ENCODE measurements at regions not wholly inside any gene's neighbourhood (a gene's known extent, or its start where the extent isn't known, plus 50 kb on each side); places are given as distances from the start of the nearest gene placed in this dataset.

DNA sequence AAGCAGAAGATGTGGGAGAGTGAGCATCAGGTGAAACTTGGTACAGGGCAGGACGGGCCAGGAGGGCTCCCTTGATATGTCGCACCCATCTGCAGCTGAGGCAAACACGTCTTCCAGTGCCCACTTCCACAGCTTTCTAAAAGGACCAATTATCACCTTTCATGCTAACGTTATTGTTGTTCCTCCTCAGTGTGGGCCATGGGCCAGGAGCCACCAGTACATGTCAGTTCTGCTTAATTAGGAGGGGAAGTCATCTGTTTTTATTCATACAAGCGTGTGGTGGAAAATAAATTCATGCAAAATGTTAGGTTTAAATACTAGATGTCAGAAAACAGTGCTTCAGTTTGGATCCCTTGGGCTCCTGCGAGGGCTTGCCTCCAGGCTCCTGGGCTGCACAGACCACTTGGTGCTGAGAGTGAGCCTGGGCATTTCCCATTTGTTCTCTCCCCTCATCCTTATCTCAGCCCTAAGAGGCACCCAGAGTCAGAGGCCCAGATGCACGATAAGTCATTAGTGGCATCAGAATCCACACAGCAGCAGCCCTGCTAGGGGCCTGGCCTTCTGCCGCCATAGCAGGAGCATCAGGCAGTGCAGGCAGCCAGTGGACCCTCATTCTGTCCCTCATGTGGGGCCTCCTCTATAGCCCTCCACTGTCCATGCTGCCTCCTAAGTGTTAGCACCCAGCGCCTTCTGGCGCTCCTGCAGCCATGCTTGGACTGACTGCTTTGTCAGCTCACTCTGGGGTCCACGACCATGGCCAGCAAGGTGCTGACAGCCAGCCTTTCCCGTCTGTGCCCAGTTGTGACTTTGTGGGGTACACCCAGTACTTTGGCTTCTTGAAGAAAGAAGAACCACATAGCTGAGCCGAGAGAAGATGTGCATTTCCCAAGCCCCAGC, 539.8 kb upstream of the RAB6C start:
- H3K9me3 ChIP-seq, result no peaks in the 10 kb centered on the region
- H3K4me2 ChIP-seq, result peak overlapping the region; percentile 23
- H4K20me1 ChIP-seq, result no peaks in the 10 kb centered on the region
- no peak overlapping the region for H3K9ac ChIP-seq
- no peak overlapping the region for H3K4me3 ChIP-seq
- H3K4me1 ChIP-seq, result peaks cover 30% of the 10 kb centered on the region
- no peak for TF ChIP-seq Cebpa-rat (IDR thresholded peaks at IDR 0.05)
- no peaks in the 10 kb centered on the region for H3K27me3 ChIP-seq
- no peaks in the 10 kb centered on the region for H3K36me3 ChIP-seq
- no peak overlapping the region for H3K27ac ChIP-seq

DNA sequence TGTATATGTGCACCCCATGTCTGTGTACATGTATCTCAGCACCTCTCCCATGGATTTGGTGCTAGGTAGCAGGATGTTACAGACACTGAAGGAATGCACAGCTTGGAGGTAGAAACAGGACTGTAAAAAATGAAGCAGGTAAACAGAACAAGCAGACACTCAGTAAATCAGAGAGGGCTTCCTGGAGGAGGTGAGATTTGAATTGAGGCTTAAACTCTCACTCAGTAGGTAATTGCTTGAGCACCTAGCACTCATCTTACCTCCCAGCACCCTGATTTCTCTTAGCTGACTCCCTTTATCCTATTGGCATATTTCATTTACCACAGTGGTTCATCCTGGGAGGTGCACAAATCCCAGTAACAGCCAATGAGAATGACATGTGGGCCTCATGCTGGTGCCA, 537.9 kb upstream of the RAB6C start:
- Histone ChIP-seq H3K27me3 (no peaks in the 10 kb centered on the region), H3K36me3 (no peaks in the 10 kb centered on the region), H3K4me1 (peaks cover 30% of the 10 kb centered on the region), H3K4me3 (no peak overlapping the region), H4K20me1 (no peaks in the 10 kb centered on the region), H3K4me2 (no peak overlapping the region), H3K9ac (no peak overlapping the region), H3K9me3 (no peaks in the 10 kb centered on the region), H3K27ac (no peak overlapping the region)
- no peak for TF ChIP-seq Cebpa-rat (IDR thresholded peaks at IDR 0.05)

DNA sequence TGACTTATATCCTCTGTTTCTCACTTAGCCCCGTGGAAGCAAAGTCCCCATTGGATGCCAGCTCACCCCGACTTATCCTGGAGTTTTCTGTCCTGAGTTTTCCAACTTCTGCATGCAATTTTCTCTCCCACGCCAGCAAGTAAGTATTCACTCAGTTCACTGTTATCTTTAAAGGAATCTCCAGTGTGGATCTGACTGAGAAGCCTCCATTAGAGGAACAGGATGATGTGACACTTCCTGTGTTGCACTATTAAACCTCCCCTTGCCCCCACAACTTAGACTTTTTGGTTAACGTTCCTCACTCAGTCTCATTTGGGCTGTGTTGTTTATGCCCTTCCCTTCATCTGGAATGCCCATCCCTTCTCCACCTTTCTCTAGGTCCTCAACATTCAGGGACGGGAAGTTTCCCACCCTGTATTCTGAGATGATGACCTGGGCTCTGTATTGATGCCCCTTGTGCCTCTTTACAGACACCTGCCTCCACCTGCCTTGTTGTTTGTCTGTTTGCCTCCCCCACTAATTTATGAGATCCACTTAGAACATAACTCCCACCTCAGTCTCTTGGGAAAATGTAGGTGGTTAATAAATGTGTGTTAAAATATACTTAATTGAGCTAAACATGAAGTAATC, 536.1 kb upstream of the RAB6C start:
- no peaks in the 10 kb centered on the region for H3K9me3 ChIP-seq
- no peaks in the 10 kb centered on the region for H4K20me1 ChIP-seq
- no peaks in the 10 kb centered on the region for H3K27me3 ChIP-seq
- no peak overlapping the region for H3K9ac ChIP-seq
- peaks cover 18% of the 10 kb centered on the region for H3K4me1 ChIP-seq
- H3K4me2 ChIP-seq, result no peak overlapping the region
- no peak overlapping the region for H3K4me3 ChIP-seq
- H3K27ac ChIP-seq, result no peak overlapping the region
- no peak for TF ChIP-seq Cebpa-rat (IDR thresholded peaks at IDR 0.05)
- no peaks in the 10 kb centered on the region for H3K36me3 ChIP-seq

GRCh38 chr2:129443865-129444739, 535.4 kb upstream of the RAB6C start:
- Histone ChIP-seq H4K20me1 (no peaks in the 10 kb centered on the region), H3K27me3 (no peaks in the 10 kb centered on the region), H3K4me3 (no peak overlapping the region), H3K9ac (no peak overlapping the region), H3K27ac (no peak overlapping the region), H3K36me3 (no peaks in the 10 kb centered on the region), H3K4me1 (peaks cover 12% of the 10 kb centered on the region), H3K9me3 (no peaks in the 10 kb centered on the region), H3K4me2 (no peak overlapping the region)
- TF ChIP-seq Cebpa-rat (IDR thresholded peaks at IDR 0.05), result no peak

- H3K27ac ChIP-seq, result no peak overlapping the region
- H3K36me3 ChIP-seq, result no peaks in the 10 kb centered on the region
- TF ChIP-seq Cebpa-rat (IDR thresholded peaks at IDR 0.05), result no peak
- H3K9ac ChIP-seq, result no peak overlapping the region
- H3K4me3 ChIP-seq, result no peak overlapping the region
- H3K9me3 ChIP-seq, result no peaks in the 10 kb centered on the region
- no peak overlapping the region for H3K4me2 ChIP-seq
- no peaks in the 10 kb centered on the region for H3K27me3 ChIP-seq
- no peaks in the 10 kb centered on the region for H4K20me1 ChIP-seq
- H3K4me1 ChIP-seq, result peaks cover 5% of the 10 kb centered on the region; the same call in 1 of the 2 replicates
These were observed 534.7 kb upstream of the RAB6C start for GRCh38 chr2:129444751-129445150.

GRCh38 chr2:129456691-129457090, 522.8 kb upstream of the RAB6C start:
- H3K9me3 ChIP-seq, result no peaks in the 10 kb centered on the region
- TF ChIP-seq Cebpa-rat (IDR thresholded peaks at IDR 0.05), result no peak
- no peaks in the 10 kb centered on the region for H3K4me1 ChIP-seq
- H3K36me3 ChIP-seq, result no peaks in the 10 kb centered on the region
- no peak overlapping the region for H3K27ac ChIP-seq
- H3K4me2 ChIP-seq, result no peak overlapping the region
- no peaks in the 10 kb centered on the region for H4K20me1 ChIP-seq
- no peak overlapping the region for H3K4me3 ChIP-seq
- H3K27me3 ChIP-seq, result no peaks in the 10 kb centered on the region
- no peak overlapping the region for H3K9ac ChIP-seq

DNA sequence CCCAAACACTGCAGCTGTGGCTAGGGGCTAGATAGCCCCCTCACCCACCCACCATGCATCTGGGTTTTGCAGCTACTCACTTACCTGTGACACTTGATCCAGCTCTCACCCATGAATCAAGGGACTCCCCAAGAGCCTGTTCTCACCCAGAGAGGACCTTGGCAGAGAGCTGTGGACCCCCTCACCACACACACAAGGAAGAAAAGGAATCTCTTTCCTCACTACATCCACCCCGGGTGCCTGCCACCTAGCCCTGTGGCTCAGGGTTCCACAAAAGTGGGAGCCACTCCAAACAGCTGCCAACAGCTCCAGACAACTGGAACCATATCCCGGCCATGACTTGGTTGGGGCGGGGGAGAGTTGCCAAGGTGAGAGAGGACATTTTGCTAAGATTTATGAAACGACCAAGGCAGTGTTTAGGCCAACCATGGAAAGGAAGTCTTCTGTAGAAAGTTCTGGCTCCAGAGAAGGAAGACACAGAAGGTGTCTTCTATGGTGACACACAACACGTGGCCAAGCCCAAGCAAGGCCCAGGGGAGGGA, 522.1 kb upstream of the RAB6C start:
- Histone ChIP-seq H3K4me1 (no peaks in the 10 kb centered on the region), H3K27ac (no peak overlapping the region), H3K36me3 (no peaks in the 10 kb centered on the region), H4K20me1 (no peaks in the 10 kb centered on the region), H3K9me3 (no peaks in the 10 kb centered on the region), H3K27me3 (no peaks in the 10 kb centered on the region), H3K4me3 (no peak overlapping the region), H3K9ac (no peak overlapping the region), H3K4me2 (no peak overlapping the region)
- no peak for TF ChIP-seq Cebpa-rat (IDR thresholded peaks at IDR 0.05)

GRCh38 chr2:129458006-129458405, 521.5 kb upstream of the RAB6C start:
- H3K4me2 ChIP-seq, result no peak overlapping the region
- no peaks in the 10 kb centered on the region for H4K20me1 ChIP-seq
- H3K9ac ChIP-seq, result no peak overlapping the region
- H3K27me3 ChIP-seq, result no peaks in the 10 kb centered on the region
- no peaks in the 10 kb centered on the region for H3K9me3 ChIP-seq
- H3K36me3 ChIP-seq, result no peaks in the 10 kb centered on the region
- H3K27ac ChIP-seq, result no peak overlapping the region
- no peaks in the 10 kb centered on the region for H3K4me1 ChIP-seq
- no peak overlapping the region for H3K4me3 ChIP-seq
- TF ChIP-seq Cebpa-rat (IDR thresholded peaks at IDR 0.05), result no peak

DNA sequence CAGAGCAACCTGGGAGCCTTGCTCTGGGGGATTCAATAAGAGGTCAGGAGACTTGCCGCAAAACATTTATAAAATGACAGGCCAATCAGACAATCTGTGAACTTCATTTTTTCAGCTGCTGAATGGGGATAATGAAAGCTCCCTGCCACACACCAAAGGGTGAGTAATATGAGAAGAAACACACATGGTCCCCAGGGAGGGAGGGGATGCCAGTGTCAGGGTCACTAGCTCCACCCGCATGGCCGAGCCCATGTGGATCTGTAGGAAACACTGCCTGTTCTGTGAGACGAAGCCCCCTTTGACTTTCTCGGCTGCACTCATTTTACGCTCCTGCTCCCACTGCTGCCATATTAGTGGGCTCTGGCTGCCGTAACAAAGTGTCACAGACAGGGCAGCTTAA, 521.0 kb upstream of the RAB6C start:
- H3K27ac ChIP-seq, result no peak overlapping the region
- no peaks in the 10 kb centered on the region for H3K9me3 ChIP-seq

More for the DNA sequence above, 521.0 kb upstream of the RAB6C start:
- no peaks in the 10 kb centered on the region for H3K36me3 ChIP-seq
- TF ChIP-seq Cebpa-rat (IDR thresholded peaks at IDR 0.05), result no peak
- no peak overlapping the region for H3K4me2 ChIP-seq
- H4K20me1 ChIP-seq, result no peaks in the 10 kb centered on the region
- no peaks in the 10 kb centered on the region for H3K4me1 ChIP-seq
- no peak overlapping the region for H3K9ac ChIP-seq
- no peaks in the 10 kb centered on the region for H3K27me3 ChIP-seq
- no peak overlapping the region for H3K4me3 ChIP-seq

Measured in BLaER1 (cell line).